ENCODE measurements at regions not wholly inside any gene's neighbourhood (a gene's known extent, or its start where the extent isn't known, plus 50 kb on each side); places are given as distances from the start of the nearest gene placed in this dataset.

DNA sequence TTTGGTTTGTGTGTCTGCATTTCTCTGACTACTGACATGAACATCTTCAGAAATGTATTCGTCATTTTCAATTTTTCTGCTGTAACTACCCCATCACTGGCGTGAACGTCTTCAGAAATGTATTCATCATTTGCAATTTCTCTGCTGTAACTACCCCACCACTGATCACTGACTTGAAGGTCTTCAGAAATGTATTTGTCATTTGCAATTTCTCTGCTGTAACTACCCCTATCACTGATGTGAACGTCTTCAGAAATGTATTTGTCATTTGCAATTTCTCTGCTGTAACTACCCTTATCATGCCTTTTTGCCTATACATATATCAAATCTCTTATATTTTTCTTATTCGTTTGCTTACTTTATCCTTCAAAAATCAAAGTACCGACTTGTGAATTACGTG is 274.0 kb downstream of the EFNB2 start:
- Histone ChIP-seq H3K36me3 (ENCODE audit: insufficient read depth, low read length) (no peaks in the 10 kb centered on the region), H3K4me3 (ENCODE audit: low read depth, low read length, poor library complexity, severe bottlenecking) (no peak overlapping the region), H3F3A (ENCODE audit: insufficient read depth, low read length) (no peaks in the 10 kb centered on the region), H3K4me2 (ENCODE audit: low read length) (no peak overlapping the region), H3K4me1 (ENCODE audit: insufficient read depth, low read length, severe bottlenecking) (no peaks in the 10 kb centered on the region), H3K9me2 (ENCODE audit: low read depth, low read length) (no peaks in the 10 kb centered on the region), H2AFZ (ENCODE audit: low read length) (no peak overlapping the region), H3K27ac (ENCODE audit: low read depth, low read length, poor library complexity, severe bottlenecking) (no peak overlapping the region), H3K27me3 (ENCODE audit: insufficient read depth, low read length) (no peaks in the 10 kb centered on the region), H3K9ac (ENCODE audit: low read length) (no peak overlapping the region), H3K9me3 (ENCODE audit: low read length) (no peaks in the 10 kb centered on the region), H4K20me1 (ENCODE audit: insufficient read depth, low read length) (no peaks in the 10 kb centered on the region), H3K79me2 (ENCODE audit: insufficient read depth, low read length) (no peaks in the 10 kb centered on the region)
- no peak for TF ChIP-seq EZH2 (IDR thresholded peaks at IDR 0.05; ENCODE audit: borderline replicate concordance, low read length)
- TF ChIP-seq, protein P1, sequence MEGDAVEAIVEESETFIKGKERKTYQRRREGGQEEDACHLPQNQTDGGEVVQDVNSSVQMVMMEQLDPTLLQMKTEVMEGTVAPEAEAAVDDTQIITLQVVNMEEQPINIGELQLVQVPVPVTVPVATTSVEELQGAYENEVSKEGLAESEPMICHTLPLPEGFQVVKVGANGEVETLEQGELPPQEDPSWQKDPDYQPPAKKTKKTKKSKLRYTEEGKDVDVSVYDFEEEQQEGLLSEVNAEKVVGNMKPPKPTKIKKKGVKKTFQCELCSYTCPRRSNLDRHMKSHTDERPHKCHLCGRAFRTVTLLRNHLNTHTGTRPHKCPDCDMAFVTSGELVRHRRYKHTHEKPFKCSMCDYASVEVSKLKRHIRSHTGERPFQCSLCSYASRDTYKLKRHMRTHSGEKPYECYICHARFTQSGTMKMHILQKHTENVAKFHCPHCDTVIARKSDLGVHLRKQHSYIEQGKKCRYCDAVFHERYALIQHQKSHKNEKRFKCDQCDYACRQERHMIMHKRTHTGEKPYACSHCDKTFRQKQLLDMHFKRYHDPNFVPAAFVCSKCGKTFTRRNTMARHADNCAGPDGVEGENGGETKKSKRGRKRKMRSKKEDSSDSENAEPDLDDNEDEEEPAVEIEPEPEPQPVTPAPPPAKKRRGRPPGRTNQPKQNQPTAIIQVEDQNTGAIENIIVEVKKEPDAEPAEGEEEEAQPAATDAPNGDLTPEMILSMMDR (IDR thresholded peaks at IDR 0.05; ENCODE audit: low read length): no peak

GRCh38 chr13:106260352-106260751 is 275.1 kb downstream of the EFNB2 start:
- no peak overlapping the region for H2AFZ ChIP-seq (ENCODE audit: low read length)
- H3K4me1 ChIP-seq (ENCODE audit: insufficient read depth, low read length, severe bottlenecking): no peaks in the 10 kb centered on the region
- no peak overlapping the region for H3K4me2 ChIP-seq (ENCODE audit: low read length)
- no peaks in the 10 kb centered on the region for H3K79me2 ChIP-seq (ENCODE audit: insufficient read depth, low read length)
- no peaks in the 10 kb centered on the region for H4K20me1 ChIP-seq (ENCODE audit: insufficient read depth, low read length)
- H3K27ac ChIP-seq (ENCODE audit: low read depth, low read length, poor library complexity, severe bottlenecking): no peak overlapping the region
- no peak overlapping the region for H3K4me3 ChIP-seq (ENCODE audit: low read depth, low read length, poor library complexity, severe bottlenecking)
- no peaks in the 10 kb centered on the region for H3K36me3 ChIP-seq (ENCODE audit: insufficient read depth, low read length)
- H3K9ac ChIP-seq (ENCODE audit: low read length): no peak overlapping the region
- TF ChIP-seq EZH2 (IDR thresholded peaks at IDR 0.05; ENCODE audit: borderline replicate concordance, low read length): no peak
- TF ChIP-seq, protein P1 (IDR thresholded peaks at IDR 0.05; ENCODE audit: low read length): no peak
- no peaks in the 10 kb centered on the region for H3K27me3 ChIP-seq (ENCODE audit: insufficient read depth, low read length)
- H3K9me3 ChIP-seq (ENCODE audit: low read length): no peaks in the 10 kb centered on the region
- H3K9me2 ChIP-seq (ENCODE audit: low read depth, low read length): no peaks in the 10 kb centered on the region
- no peaks in the 10 kb centered on the region for H3F3A ChIP-seq (ENCODE audit: insufficient read depth, low read length)

DNA sequence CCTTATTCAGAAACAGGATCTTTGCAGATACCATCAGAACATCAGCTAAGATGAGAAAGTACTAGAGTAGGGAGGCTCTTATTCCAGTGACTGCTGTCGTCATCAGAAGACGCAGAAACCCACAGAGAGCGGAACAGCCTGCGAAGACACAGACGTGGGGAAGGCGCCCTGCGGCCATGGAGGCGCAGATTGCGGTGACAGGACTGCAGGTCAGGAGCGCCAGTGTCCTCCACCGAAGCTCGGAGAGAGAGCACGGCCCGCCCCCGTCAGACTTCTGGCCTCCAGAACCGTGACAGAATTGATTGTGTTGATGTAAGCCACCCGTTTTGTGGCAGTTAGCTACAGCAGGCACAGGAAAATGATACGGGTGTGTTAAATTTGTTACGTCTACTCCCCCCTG is 275.5 kb downstream of the EFNB2 start:
- Histone ChIP-seq H3K27ac (ENCODE audit: low read depth, low read length, poor library complexity, severe bottlenecking) (no peak overlapping the region), H3K4me1 (ENCODE audit: insufficient read depth, low read length, severe bottlenecking) (no peaks in the 10 kb centered on the region), H3K9me2 (ENCODE audit: low read depth, low read length) (no peaks in the 10 kb centered on the region), H3K9me3 (ENCODE audit: low read length) (no peaks in the 10 kb centered on the region), H3K36me3 (ENCODE audit: insufficient read depth, low read length) (no peaks in the 10 kb centered on the region), H3K27me3 (ENCODE audit: insufficient read depth, low read length) (no peaks in the 10 kb centered on the region), H4K20me1 (ENCODE audit: insufficient read depth, low read length) (no peaks in the 10 kb centered on the region), H3K4me3 (ENCODE audit: low read depth, low read length, poor library complexity, severe bottlenecking) (no peak overlapping the region), H2AFZ (ENCODE audit: low read length) (no peak overlapping the region), H3F3A (ENCODE audit: insufficient read depth, low read length) (no peaks in the 10 kb centered on the region), H3K4me2 (ENCODE audit: low read length) (no peak overlapping the region), H3K79me2 (ENCODE audit: insufficient read depth, low read length) (no peaks in the 10 kb centered on the region), H3K9ac (ENCODE audit: low read length) (no peak overlapping the region)
- TF ChIP-seq EZH2 (IDR thresholded peaks at IDR 0.05; ENCODE audit: borderline replicate concordance, low read length): no peak
- TF ChIP-seq, protein P1 (IDR thresholded peaks at IDR 0.05; ENCODE audit: low read length): no peak
